ENCODE measurements at regions not wholly inside any gene's neighbourhood (a gene's known extent, or its start where the extent isn't known, plus 50 kb on each side); places are given as distances from the start of the nearest gene placed in this dataset.

DNA sequence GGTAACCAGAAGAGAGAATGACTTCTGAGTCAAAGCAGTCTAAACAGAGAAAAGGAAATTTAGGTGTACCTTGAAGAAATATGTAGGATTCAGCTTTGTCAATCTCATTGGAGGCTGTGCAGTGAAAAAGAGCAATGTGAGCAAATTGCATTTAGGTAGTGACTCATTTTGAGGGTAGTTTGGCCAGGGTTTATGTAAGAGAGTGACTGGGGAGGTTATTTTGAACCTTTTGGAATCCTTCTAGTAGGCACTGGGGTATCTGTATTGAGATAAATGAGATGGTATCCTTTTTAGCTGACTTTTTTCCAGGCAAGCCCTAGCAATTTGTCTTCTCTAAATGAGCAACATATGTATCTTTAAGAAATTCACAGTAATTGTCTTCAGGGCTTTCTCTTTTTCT, 95.9 kb downstream of the DISP1 start:
- TF ChIP-seq, protein P1, sequence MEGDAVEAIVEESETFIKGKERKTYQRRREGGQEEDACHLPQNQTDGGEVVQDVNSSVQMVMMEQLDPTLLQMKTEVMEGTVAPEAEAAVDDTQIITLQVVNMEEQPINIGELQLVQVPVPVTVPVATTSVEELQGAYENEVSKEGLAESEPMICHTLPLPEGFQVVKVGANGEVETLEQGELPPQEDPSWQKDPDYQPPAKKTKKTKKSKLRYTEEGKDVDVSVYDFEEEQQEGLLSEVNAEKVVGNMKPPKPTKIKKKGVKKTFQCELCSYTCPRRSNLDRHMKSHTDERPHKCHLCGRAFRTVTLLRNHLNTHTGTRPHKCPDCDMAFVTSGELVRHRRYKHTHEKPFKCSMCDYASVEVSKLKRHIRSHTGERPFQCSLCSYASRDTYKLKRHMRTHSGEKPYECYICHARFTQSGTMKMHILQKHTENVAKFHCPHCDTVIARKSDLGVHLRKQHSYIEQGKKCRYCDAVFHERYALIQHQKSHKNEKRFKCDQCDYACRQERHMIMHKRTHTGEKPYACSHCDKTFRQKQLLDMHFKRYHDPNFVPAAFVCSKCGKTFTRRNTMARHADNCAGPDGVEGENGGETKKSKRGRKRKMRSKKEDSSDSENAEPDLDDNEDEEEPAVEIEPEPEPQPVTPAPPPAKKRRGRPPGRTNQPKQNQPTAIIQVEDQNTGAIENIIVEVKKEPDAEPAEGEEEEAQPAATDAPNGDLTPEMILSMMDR (IDR thresholded peaks at IDR 0.05 in 4 of 5, conservative IDR thresholded peaks at IDR 0.05 in 1 of 5), result no peak
- TF ChIP-seq POLR2A (IDR thresholded peaks at IDR 0.05), result no peak

All from gastrocnemius medialis (tissue), 4 donors.